ENCODE measurements at regions not wholly inside any gene's neighbourhood (a gene's known extent, or its start where the extent isn't known, plus 50 kb on each side); places are given as distances from the start of the nearest gene placed in this dataset.

DNA sequence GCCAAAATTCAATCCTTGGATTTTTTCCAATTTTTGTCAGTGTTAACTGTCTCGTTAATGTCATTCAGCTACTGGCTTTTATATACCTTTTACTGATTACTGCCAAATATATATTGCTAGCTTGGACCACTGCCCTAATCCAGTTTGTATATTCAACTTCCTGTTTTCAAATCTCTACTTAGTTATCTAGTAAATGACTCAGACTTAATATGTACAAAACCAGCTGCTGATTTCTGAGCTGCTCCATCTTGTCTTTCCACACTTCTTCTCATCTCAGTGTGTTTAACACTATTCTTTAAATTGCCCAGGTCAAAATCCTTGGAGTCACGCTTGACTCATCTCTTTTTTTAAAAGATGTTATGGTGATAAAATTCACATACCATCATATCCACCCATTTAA is 1196.7 kb downstream of the RAPGEF2 start:
- Histone ChIP-seq H3K4me1 (no peaks in the 10 kb centered on the region), H3K4me3 (no peak overlapping the region), H3K9me3 (no peaks in the 10 kb centered on the region), H3K27ac (no peak overlapping the region), H3K27me3 (no peaks in the 10 kb centered on the region), H3K36me3 (no peaks in the 10 kb centered on the region)
- no peak for DNase-seq (ENCODE audit: low spot score in 2 of 2)
- no peak for TF ChIP-seq EP300 (IDR thresholded peaks at IDR 0.05)
- no peak for TF ChIP-seq POLR2A (IDR thresholded peaks at IDR 0.05)
- no peak for TF ChIP-seq CTCF (IDR thresholded peaks at IDR 0.05)
- 66 to 68% methylated on average over 2 of the region's 2 CpGs for WGBS, 2 donors

DNA sequence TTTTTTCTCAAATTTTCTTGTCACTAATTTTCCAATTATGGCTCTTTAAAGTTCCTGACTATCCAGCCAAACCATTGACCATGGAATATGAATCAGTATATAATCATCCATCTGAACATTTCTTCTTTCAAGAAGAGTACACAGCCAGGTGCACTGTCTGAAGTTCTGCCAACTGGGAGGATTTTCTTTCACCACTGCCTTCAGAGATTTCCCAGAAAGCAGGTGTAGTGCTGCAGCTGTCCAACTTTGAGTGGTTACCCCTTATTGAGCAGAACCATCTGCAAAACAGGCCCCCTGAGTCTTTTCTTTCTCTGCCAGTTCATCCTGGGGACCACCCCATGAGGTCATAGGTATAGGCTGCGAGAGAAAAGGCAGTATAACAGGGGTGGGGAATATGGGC is 1213.2 kb downstream of the RAPGEF2 start:
- no peaks in the 10 kb centered on the region for H3K27me3 ChIP-seq
- no peak for DNase-seq (ENCODE audit: low spot score in 2 of 2)
- no peak overlapping the region for H3K27ac ChIP-seq
- no peaks in the 10 kb centered on the region for H3K9me3 ChIP-seq
- no peaks in the 10 kb centered on the region for H3K36me3 ChIP-seq
- H3K4me3 ChIP-seq, result no peak overlapping the region
- no peaks in the 10 kb centered on the region for H3K4me1 ChIP-seq
- WGBS, 2 donors, result 67 to 82% methylated on average over 1 of the region's 1 CpG
- TF ChIP-seq EP300 (IDR thresholded peaks at IDR 0.05) (no peak), CTCF (IDR thresholded peaks at IDR 0.05) (no peak), POLR2A (IDR thresholded peaks at IDR 0.05) (no peak)

GRCh38 chr4:160318567-160319220 is 1215.8 kb downstream of the RAPGEF2 start:
- H3K4me3 ChIP-seq, result no peak overlapping the region
- no peak for DNase-seq (ENCODE audit: low spot score in 2 of 2)
- no peaks in the 10 kb centered on the region for H3K4me1 ChIP-seq
- no peaks in the 10 kb centered on the region for H3K27me3 ChIP-seq
- no peaks in the 10 kb centered on the region for H3K9me3 ChIP-seq
- H3K36me3 ChIP-seq, result no peaks in the 10 kb centered on the region
- no peak for TF ChIP-seq CTCF (IDR thresholded peaks at IDR 0.05)
- no peak for TF ChIP-seq POLR2A (IDR thresholded peaks at IDR 0.05)
- no peak overlapping the region for H3K27ac ChIP-seq
- 61 to 63% methylated on average over 6 of the region's 6 CpGs for WGBS, 2 donors

- 61 to 78% methylated on average over 4 of the region's 4 CpGs for WGBS, 2 donors
- H3K9me3 ChIP-seq, result no peaks in the 10 kb centered on the region
- no peak overlapping the region for H3K27ac ChIP-seq
- H3K36me3 ChIP-seq, result no peaks in the 10 kb centered on the region
- no peak overlapping the region for H3K4me3 ChIP-seq
- H3K27me3 ChIP-seq, result no peaks in the 10 kb centered on the region
- TF ChIP-seq EP300 (IDR thresholded peaks at IDR 0.05), result no peak
- no peak for TF ChIP-seq POLR2A (IDR thresholded peaks at IDR 0.05)
- H3K4me1 ChIP-seq, result no peaks in the 10 kb centered on the region
- no peak for DNase-seq (ENCODE audit: low spot score in 2 of 2)
Observed at GRCh38 chr4:160319221-160319867, 1216.5 kb downstream of the RAPGEF2 start.

DNA sequence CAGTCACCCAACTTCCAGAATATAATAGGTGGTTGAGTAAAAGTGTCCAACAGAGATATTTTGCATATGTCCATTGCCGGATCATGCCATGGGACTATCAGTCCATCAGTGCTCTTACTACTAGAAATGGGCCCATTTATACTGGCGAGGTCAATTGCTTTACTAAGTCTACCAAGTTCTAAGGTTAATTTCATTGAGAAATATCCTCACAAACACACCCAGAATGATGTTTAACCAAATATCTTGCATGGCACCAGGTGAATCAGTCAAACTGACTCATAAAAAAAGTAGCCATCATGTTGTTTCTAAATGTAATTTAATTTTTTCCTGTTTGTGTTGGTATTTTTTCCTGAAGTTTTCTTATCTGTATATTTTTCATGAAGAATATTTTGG is 1217.0 kb downstream of the RAPGEF2 start:
- WGBS, 2 donors, result 96 to 98% methylated on average over 2 of the region's 2 CpGs
- H3K27ac ChIP-seq, result no peak overlapping the region
- no peaks in the 10 kb centered on the region for H3K4me1 ChIP-seq
- H3K9me3 ChIP-seq, result no peaks in the 10 kb centered on the region
- TF ChIP-seq CTCF (IDR thresholded peaks at IDR 0.05) (no peak), POLR2A (IDR thresholded peaks at IDR 0.05) (no peak), EP300 (IDR thresholded peaks at IDR 0.05) (no peak)
- H3K36me3 ChIP-seq, result no peaks in the 10 kb centered on the region
- no peaks in the 10 kb centered on the region for H3K27me3 ChIP-seq
- no peak for DNase-seq (ENCODE audit: low spot score in 2 of 2)
- no peak overlapping the region for H3K4me3 ChIP-seq
